Stomach (tissue), 4 donors: ENCODE measurements at regions not wholly inside any gene's neighbourhood (a gene's known extent, or its start where the extent isn't known, plus 50 kb on each side); places are given as distances from the start of the nearest gene placed in this dataset.

ENCODE experiments used
- CTCF ChIP-seq, 7 experiments: fragments of 450-650 bp in 4 of 7; fragments of 200-600 bp in 3 of 7; sonication (generic) in 3 of 7; IDR thresholded peaks; one replicate each; pipeline ENCODE4 v1.5.1; 2016 to 2019; ENCODE audit warnings: antibody characterized with exemption in 7 of 7, control low read depth in 2 of 7, mild to moderate bottlenecking in 1 of 7
- EP300 ChIP-seq: sonication (generic); formaldehyde crosslinking; IDR thresholded peaks from one replicate; pipeline ENCODE4 v1.6.1; 2017; ENCODE audit warnings: antibody characterized with exemption

- TF ChIP-seq CTCF (IDR thresholded peaks at IDR 0.05) (no peak), EP300 (no peak)
Measured at GRCh38 chr13:80097561-80097960, 243.4 kb downstream of the SPRY2 start.
